ENCODE measurements at regions not wholly inside any gene's neighbourhood (a gene's known extent, or its start where the extent isn't known, plus 50 kb on each side); places are given as distances from the start of the nearest gene placed in this dataset.

- DNase-seq (ENCODE audit: low spot score): no peak
- TF ChIP-seq CTCF (IDR thresholded peaks at IDR 0.05) (no peak), POLR2AphosphoS5 (IDR thresholded peaks at IDR 0.05) (no peak), POLR2A (IDR thresholded peaks at IDR 0.05) (no peak)
- Histone ChIP-seq H3K4me1 (replicated peaks) (no peaks in the 10 kb centered on the region), H3K36me3 (no peaks in the 10 kb centered on the region), H3K9me3 (no peaks in the 10 kb centered on the region), H3K4me3 (no peak overlapping the region), H3K27ac (no peak overlapping the region), H3K27me3 (replicated peaks; ENCODE audit: insufficient read depth) (no peaks in the 10 kb centered on the region)
- WGBS: 95% methylated on average over 9 of the region's 9 CpGs
- intact Hi-C loops (cut with DNase I): no loop called here
Observed at GRCh38 chr2:129713337-129713736, 266.1 kb upstream of the RAB6C start.

GRCh38 chr2:129716781-129717559, 262.5 kb upstream of the RAB6C start:
- H3K4me3 ChIP-seq: no peak overlapping the region
- no peaks in the 10 kb centered on the region for H3K36me3 ChIP-seq
- intact Hi-C loops (cut with DNase I): no loop called here
- no peaks in the 10 kb centered on the region for H3K27me3 ChIP-seq (replicated peaks; ENCODE audit: insufficient read depth)
- no peak for TF ChIP-seq POLR2AphosphoS5 (IDR thresholded peaks at IDR 0.05)
- no peak for TF ChIP-seq CTCF (IDR thresholded peaks at IDR 0.05)
- no peak for TF ChIP-seq POLR2A (IDR thresholded peaks at IDR 0.05)
- no peaks in the 10 kb centered on the region for H3K9me3 ChIP-seq
- DNase-seq (ENCODE audit: low spot score): no peak
- WGBS: 88% methylated on average over 12 of the region's 12 CpGs
- H3K4me1 ChIP-seq (replicated peaks): no peaks in the 10 kb centered on the region
- H3K27ac ChIP-seq: no peak overlapping the region

- Histone ChIP-seq H3K27me3 (replicated peaks; ENCODE audit: insufficient read depth) (no peaks in the 10 kb centered on the region), H3K4me1 (replicated peaks) (no peaks in the 10 kb centered on the region), H3K36me3 (no peaks in the 10 kb centered on the region), H3K4me3 (no peak overlapping the region), H3K9me3 (no peaks in the 10 kb centered on the region), H3K27ac (no peak overlapping the region)
- TF ChIP-seq CTCF (IDR thresholded peaks at IDR 0.05): no peak
- no peak for TF ChIP-seq POLR2A (IDR thresholded peaks at IDR 0.05)
- TF ChIP-seq POLR2AphosphoS5 (IDR thresholded peaks at IDR 0.05): no peak
- WGBS: 51% methylated on average over 11 of the region's 11 CpGs
- no peak for DNase-seq (ENCODE audit: low spot score)
- intact Hi-C loops (cut with DNase I): no loop called here
Observed at GRCh38 chr2:129717560-129718130, 261.8 kb upstream of the RAB6C start.

- no peak for TF ChIP-seq CTCF (IDR thresholded peaks at IDR 0.05)
- no peak for TF ChIP-seq POLR2AphosphoS5 (IDR thresholded peaks at IDR 0.05)
- TF ChIP-seq POLR2A (IDR thresholded peaks at IDR 0.05): no peak
- H3K4me3 ChIP-seq: no peak overlapping the region
- no peak overlapping the region for H3K27ac ChIP-seq
- H3K4me1 ChIP-seq (replicated peaks): no peaks in the 10 kb centered on the region
- no peak for DNase-seq (ENCODE audit: low spot score)
- no peaks in the 10 kb centered on the region for H3K9me3 ChIP-seq
- 75% methylated on average over 3 of the region's 3 CpGs for WGBS
- intact Hi-C loops (cut with DNase I): no loop called here
- no peaks in the 10 kb centered on the region for H3K36me3 ChIP-seq
- H3K27me3 ChIP-seq (replicated peaks; ENCODE audit: insufficient read depth): no peaks in the 10 kb centered on the region
Observed at GRCh38 chr2:129719335-129719734, 260.1 kb upstream of the RAB6C start.

- Histone ChIP-seq H3K4me1 (replicated peaks) (no peaks in the 10 kb centered on the region), H3K4me3 (no peak overlapping the region), H3K9me3 (no peaks in the 10 kb centered on the region), H3K36me3 (no peaks in the 10 kb centered on the region), H3K27ac (no peak overlapping the region), H3K27me3 (replicated peaks; ENCODE audit: insufficient read depth) (no peaks in the 10 kb centered on the region)
- no peak for TF ChIP-seq POLR2AphosphoS5 (IDR thresholded peaks at IDR 0.05)
- TF ChIP-seq CTCF (IDR thresholded peaks at IDR 0.05): no peak
- intact Hi-C loops (cut with DNase I): no loop called here
- DNase-seq (ENCODE audit: low spot score): no peak
- 94% methylated on average over 6 of the region's 6 CpGs for WGBS
Observed at GRCh38 chr2:129720360-129720759, 259.1 kb upstream of the RAB6C start.

All from prostate gland (tissue), 2 donors.